Activated T-cell treated with anti-CD3 and anti-CD28 coated beads, Interleukin-2, amount 50 U/mL, for 72 hours (primary cell): ENCODE measurements at regions not wholly inside any gene's neighbourhood (a gene's known extent, or its start where the extent isn't known, plus 50 kb on each side); places are given as distances from the start of the nearest gene placed in this dataset.

Experiments
- ATAC-seq, 2 donors: fragments of 150-1000 bp; cut with Tn5 transposase; replicated peaks in 1 of 2; 2 replicates each; pipeline ENCODE4 v1.10.0; 2021; ENCODE audit warnings: moderate library complexity in 2 of 2, mild to moderate bottlenecking in 1 of 2
- DNase-seq, 2 donors: peaks; one replicate each; pipeline ENCODE4 v3.0.0; 2021 to 2022; ENCODE audit warnings: mixed read lengths in 1 of 2
- H3K27ac Mint-ChIP-seq: one replicate; pipeline ENCODE4 v1.8.0; 2022; ENCODE audit warnings: mild to moderate bottlenecking, moderate library complexity, mixed read lengths
- H3K27me3 Mint-ChIP-seq: one replicate; pipeline ENCODE4 v1.8.0; 2022; ENCODE audit warnings: low read depth, mixed read lengths
- H3K36me3 Mint-ChIP-seq, 2 donors: one replicate each; pipeline ENCODE4 v1.8.0; 2022; ENCODE audit warnings: mixed read lengths in 2 of 2, mild to moderate bottlenecking in 1 of 2; ENCODE audit not compliant: insufficient read depth in 2 of 2
- H3K4me1 Mint-ChIP-seq: one replicate; pipeline ENCODE4 v1.8.0; 2022; ENCODE audit warnings: low read depth, mixed read lengths
- H3K4me3 Mint-ChIP-seq, 2 donors: one replicate each; pipeline ENCODE4 v1.8.0; 2022; ENCODE audit warnings: mild to moderate bottlenecking in 2 of 2, mixed read lengths in 2 of 2, moderate library complexity in 2 of 2
- H3K9me3 Mint-ChIP-seq, 2 donors: one replicate each; pipeline ENCODE4 v1.8.0; 2022; ENCODE audit warnings: mixed read lengths in 2 of 2

GRCh38 chr9:28538132-28538531, 964.9 kb upstream of the C9orf72 start:
- H3K27me3 Mint-ChIP-seq: no peaks in the 10 kb centered on the region
- no peaks in the 10 kb centered on the region for H3K4me1 Mint-ChIP-seq
- no peak overlapping the region for H3K27ac Mint-ChIP-seq
- H3K9me3 Mint-ChIP-seq: peaks cover 6 to 8% of the 10 kb centered on the region in 2 donors
- no peak overlapping the region for H3K4me3 Mint-ChIP-seq
- no peaks in the 10 kb centered on the region for H3K36me3 Mint-ChIP-seq
- no peak for DNase-seq
- ATAC-seq: no peak

- Mint-ChIP-seq H3K27ac (no peak overlapping the region), H3K27me3 (no peaks in the 10 kb centered on the region), H3K4me1 (no peaks in the 10 kb centered on the region), H3K36me3 (no peaks in the 10 kb centered on the region), H3K9me3 (peaks cover 6 to 8% of the 10 kb centered on the region in 2 donors), H3K4me3 (no peak overlapping the region)
- ATAC-seq (no peak), DNase-seq (no peak)
These were observed 966.3 kb upstream of the C9orf72 start for GRCh38 chr9:28539434-28540070.

GRCh38 chr9:28542928-28543327, 969.6 kb upstream of the C9orf72 start:
- ATAC-seq (no peak), DNase-seq (no peak)
- Mint-ChIP-seq H3K27me3 (no peaks in the 10 kb centered on the region), H3K36me3 (no peaks in the 10 kb centered on the region), H3K27ac (no peak overlapping the region), H3K9me3 (peaks cover 4 to 7% of the 10 kb centered on the region in 2 donors), H3K4me1 (no peaks in the 10 kb centered on the region), H3K4me3 (no peak overlapping the region)

- Mint-ChIP-seq H3K4me3 (no peak overlapping the region), H3K27me3 (no peaks in the 10 kb centered on the region), H3K36me3 (peaks cover 0 to 1% of the 10 kb centered on the region in 2 donors), H3K27ac (no peak overlapping the region), H3K4me1 (no peaks in the 10 kb centered on the region), H3K9me3 (peaks cover 8 to 9% of the 10 kb centered on the region in 2 donors)
- DNase-seq (no peak), ATAC-seq (no peak)
These were observed 974.2 kb upstream of the C9orf72 start for GRCh38 chr9:28547527-28547926.

- Mint-ChIP-seq H3K27ac (no peak overlapping the region), H3K27me3 (no peaks in the 10 kb centered on the region), H3K4me1 (no peaks in the 10 kb centered on the region), H3K36me3 (no peaks in the 10 kb centered on the region), H3K9me3 (peaks cover 0 to 4% of the 10 kb centered on the region in 2 donors), H3K4me3 (no peak overlapping the region)
- no peak for ATAC-seq
- DNase-seq: no peak
These were observed 990.1 kb upstream of the C9orf72 start for GRCh38 chr9:28563291-28563934.

GRCh38 chr9:28583832-28584231, 1010.6 kb upstream of the C9orf72 start:
- no peak overlapping the region for H3K27ac Mint-ChIP-seq
- DNase-seq (no peak), ATAC-seq (no peak)
- no peak overlapping the region for H3K4me3 Mint-ChIP-seq
- H3K9me3 Mint-ChIP-seq: peaks cover 2 to 6% of the 10 kb centered on the region in 2 donors
- peaks cover 0 to 2% of the 10 kb centered on the region in 2 donors for H3K36me3 Mint-ChIP-seq
- no peaks in the 10 kb centered on the region for H3K4me1 Mint-ChIP-seq
- no peaks in the 10 kb centered on the region for H3K27me3 Mint-ChIP-seq

GRCh38 chr9:28584542-28584941, 1011.3 kb upstream of the C9orf72 start:
- no peak overlapping the region for H3K27ac Mint-ChIP-seq
- peaks cover 2 to 5% of the 10 kb centered on the region in 2 donors for H3K9me3 Mint-ChIP-seq
- H3K4me3 Mint-ChIP-seq: no peak overlapping the region
- no peaks in the 10 kb centered on the region for H3K27me3 Mint-ChIP-seq
- H3K36me3 Mint-ChIP-seq: peaks cover 0 to under 1% of the 10 kb centered on the region in 2 donors
- H3K4me1 Mint-ChIP-seq: no peaks in the 10 kb centered on the region
- ATAC-seq (no peak), DNase-seq (no peak)

GRCh38 chr9:28587052-28587451, 1013.8 kb upstream of the C9orf72 start:
- Mint-ChIP-seq H3K9me3 (peaks cover 2 to 6% of the 10 kb centered on the region in 2 donors), H3K36me3 (no peaks in the 10 kb centered on the region), H3K27ac (no peak overlapping the region), H3K4me1 (no peaks in the 10 kb centered on the region), H3K27me3 (no peaks in the 10 kb centered on the region), H3K4me3 (no peak overlapping the region)
- DNase-seq (no peak), ATAC-seq (no peak)

- no peaks in the 10 kb centered on the region for H3K27me3 Mint-ChIP-seq
- no peaks in the 10 kb centered on the region for H3K36me3 Mint-ChIP-seq
- H3K27ac Mint-ChIP-seq: no peak overlapping the region
- no peak overlapping the region for H3K4me3 Mint-ChIP-seq
- DNase-seq: no peak
- no peak for ATAC-seq
- no peaks in the 10 kb centered on the region for H3K9me3 Mint-ChIP-seq
- no peaks in the 10 kb centered on the region for H3K4me1 Mint-ChIP-seq
These were observed 1025.1 kb upstream of the C9orf72 start for GRCh38 chr9:28598408-28598807.

GRCh38 chr9:28600226-28600625, 1026.9 kb upstream of the C9orf72 start:
- no peaks in the 10 kb centered on the region for H3K9me3 Mint-ChIP-seq
- H3K4me3 Mint-ChIP-seq: no peak overlapping the region
- DNase-seq (no peak), ATAC-seq (no peak)
- H3K27ac Mint-ChIP-seq: no peak overlapping the region
- H3K27me3 Mint-ChIP-seq: no peaks in the 10 kb centered on the region
- H3K36me3 Mint-ChIP-seq: no peaks in the 10 kb centered on the region
- no peaks in the 10 kb centered on the region for H3K4me1 Mint-ChIP-seq

- H3K4me3 Mint-ChIP-seq: no peak overlapping the region
- ATAC-seq (no peak), DNase-seq (no peak)
- H3K36me3 Mint-ChIP-seq: no peaks in the 10 kb centered on the region
- H3K27me3 Mint-ChIP-seq: no peaks in the 10 kb centered on the region
- no peaks in the 10 kb centered on the region for H3K4me1 Mint-ChIP-seq
- H3K9me3 Mint-ChIP-seq: peaks cover 0 to 5% of the 10 kb centered on the region in 2 donors
- no peak overlapping the region for H3K27ac Mint-ChIP-seq
These were observed 1034.6 kb upstream of the C9orf72 start for GRCh38 chr9:28607843-28608242.

- Mint-ChIP-seq H3K27me3 (no peaks in the 10 kb centered on the region), H3K9me3 (peaks cover 0 to 6% of the 10 kb centered on the region in 2 donors), H3K36me3 (no peaks in the 10 kb centered on the region), H3K4me1 (no peaks in the 10 kb centered on the region), H3K4me3 (no peak overlapping the region), H3K27ac (no peak overlapping the region)
- ATAC-seq (no peak), DNase-seq (no peak)
These were observed 1037.1 kb upstream of the C9orf72 start for GRCh38 chr9:28610339-28610738.

GRCh38 chr9:28616310-28616709, 1043.0 kb upstream of the C9orf72 start:
- ATAC-seq: no peak
- Mint-ChIP-seq H3K9me3 (peaks cover 4 to 6% of the 10 kb centered on the region in 2 donors), H3K4me3 (no peak overlapping the region), H3K36me3 (no peaks in the 10 kb centered on the region), H3K27me3 (no peaks in the 10 kb centered on the region), H3K27ac (no peak overlapping the region), H3K4me1 (no peaks in the 10 kb centered on the region)
- no peak for DNase-seq

- Mint-ChIP-seq H3K4me1 (no peaks in the 10 kb centered on the region), H3K27me3 (no peaks in the 10 kb centered on the region), H3K9me3 (peaks cover 4% of the 10 kb centered on the region in 2 donors), H3K36me3 (no peaks in the 10 kb centered on the region), H3K4me3 (no peak overlapping the region), H3K27ac (no peak overlapping the region)
- ATAC-seq (no peak), DNase-seq (no peak)
These were observed 1046.7 kb upstream of the C9orf72 start for GRCh38 chr9:28620011-28620410.
